ENCODE measurements at regions not wholly inside any gene's neighbourhood (a gene's known extent, or its start where the extent isn't known, plus 50 kb on each side); places are given as distances from the start of the nearest gene placed in this dataset.

GRCh38 chr1:94617134-94617805, 75.7 kb upstream of the F3 start:
- TF ChIP-seq CTCF (IDR thresholded peaks at IDR 0.05), result no peak
- TF ChIP-seq POLR2A (IDR thresholded peaks at IDR 0.05; ENCODE audit: low read depth), result no peak
- TF ChIP-seq EP300 (IDR thresholded peaks at IDR 0.05), result no peak
- TF ChIP-seq POLR2AphosphoS5 (IDR thresholded peaks at IDR 0.05), result no peak
